Brain microvascular endothelial cell (primary cell): ENCODE measurements at regions not wholly inside any gene's neighbourhood (a gene's known extent, or its start where the extent isn't known, plus 50 kb on each side); places are given as distances from the start of the nearest gene placed in this dataset.

Source experiments
- DNase-seq: peaks from one replicate; pipeline ENCODE4 v3.0.0-alpha.2; 2020
- H3K27ac ChIP-seq: fragments of 250-450 bp; sonication (Bioruptor Pico); 2 replicates; pipeline ENCODE4 v1.5.1; 2020; ENCODE audit warnings: mild to moderate bottlenecking, moderate library complexity
- H3K27me3 ChIP-seq: fragments of 250-450 bp; sonication (Bioruptor Pico); replicated peaks from 2 replicates; pipeline ENCODE4 v1.5.1; 2020; ENCODE audit warnings: mild to moderate bottlenecking
- H3K36me3 ChIP-seq: fragments of 250-450 bp; sonication (Bioruptor Pico); replicated peaks from 2 replicates; pipeline ENCODE4 v1.5.1; 2020; ENCODE audit warnings: mild to moderate bottlenecking
- H3K4me3 ChIP-seq: 2 replicates; pipeline ENCODE4 v1.5.1; 2011; ENCODE audit warnings: low read depth, mild to moderate bottlenecking, control low read depth, low read length, moderate library complexity
- CTCF ChIP-seq: IDR thresholded peaks from 2 replicates; pipeline ENCODE4 v1.5.1; 2011; ENCODE audit warnings: low read depth, mild to moderate bottlenecking, moderate library complexity, low read length, control low read depth, inconsistent platforms; ENCODE audit errors: missing control alignments
- in situ Hi-C: cut with HindIII; loops from 2 replicates; pipeline ENCODE4 v1.10.0; 2017; ENCODE audit warnings: low sequenced_read_pairs, low pct_ligation_motif_present

GRCh38 chr16:27152121-27152520 lies 51.2 kb upstream of the KDM8 start:
- Histone ChIP-seq H3K36me3 (no peaks in the 10 kb centered on the region), H3K27me3 (no peaks in the 10 kb centered on the region), H3K4me3 (no peak overlapping the region), H3K27ac (no peak overlapping the region)
- in situ Hi-C loops = no loop called here
- TF ChIP-seq CTCF = no peak
- no peak for DNase-seq

GRCh38 chr16:27152801-27153200 lies 50.5 kb upstream of the KDM8 start:
- in situ Hi-C loops = no loop called here
- no peak for TF ChIP-seq CTCF
- no peaks in the 10 kb centered on the region for H3K27me3 ChIP-seq

More at GRCh38 chr16:27152801-27153200, 50.5 kb upstream of the KDM8 start:
- H3K4me3 ChIP-seq = no peak overlapping the region
- no peaks in the 10 kb centered on the region for H3K36me3 ChIP-seq
- no peak overlapping the region for H3K27ac ChIP-seq
- DNase-seq = no peak
